ENCODE measurements at regions not wholly inside any gene's neighbourhood (a gene's known extent, or its start where the extent isn't known, plus 50 kb on each side); places are given as distances from the start of the nearest gene placed in this dataset.

- dilution Hi-C loops (cut with MboI; ENCODE audit: extremely low pct_ligation_motif_present, low sequenced_read_pairs): no loop called here
Observed at GRCh38 chr9:106481013-106481609, 381.9 kb upstream of the ZNF462 start.

More at GRCh38 chr9:106481013-106481609, 381.9 kb upstream of the ZNF462 start:
- no peaks in the 10 kb centered on the region for H3K9me1 ChIP-seq (replicated peaks; ENCODE audit: control insufficient read depth, extremely low read depth, insufficient read depth, low read length)
- H3K27me3 ChIP-seq (ENCODE audit: control insufficient read depth in 2 of 2, insufficient read depth in 2 of 2, low read length in 2 of 2): no peaks in the 10 kb centered on the region
- H2AFZ ChIP-seq (ENCODE audit: low read depth, low read length): no peak overlapping the region
- BruUV-seq (replicated peaks): no TSS peak
- no peaks in the 10 kb centered on the region for H3K79me2 ChIP-seq (ENCODE audit: control insufficient read depth, insufficient read depth, low read length)
- no peak overlapping the region for H3K4me3 ChIP-seq (replicated peaks in 1 of 3; ENCODE audit: insufficient read depth in 1 of 3, low read depth in 1 of 3, low read length in 3 of 3)
- H3K9ac ChIP-seq (replicated peaks; ENCODE audit: extremely low read depth, insufficient read depth, low read length): no peak overlapping the region
- no peak overlapping the region for H3K4me2 ChIP-seq (ENCODE audit: insufficient read depth, low read length)
- ChIA-PET POLR2A (no interaction called here), CTCF (no interaction called here)
- FAIRE-seq: no peak
- H3K9me3 ChIP-seq (replicated peaks; ENCODE audit: control insufficient read depth, insufficient read depth, low read length): no peaks in the 10 kb centered on the region
- intact Hi-C loops (cut with micrococcal nuclease): no loop called here
- no peaks in the 10 kb centered on the region for H4K20me1 ChIP-seq (replicated peaks; ENCODE audit: control insufficient read depth, extremely low read depth, insufficient read depth, low read length)
- TF ChIP-seq JUN (IDR thresholded peaks at IDR 0.05; ENCODE audit: borderline replicate concordance, insufficient read depth, insufficient read length, low read depth) (no peak), MYC (IDR thresholded peaks at IDR 0.05; ENCODE audit: low read depth, low read length) (no peak), FOS (IDR thresholded peaks at IDR 0.05; ENCODE audit: borderline replicate concordance, insufficient read depth, low read length) (no peak), POLR2A (IDR thresholded peaks at IDR 0.05; ENCODE audit: low read depth, low read length) (no peak), POLR2AphosphoS5 (IDR thresholded peaks at IDR 0.05; ENCODE audit: insufficient read depth, low read depth, low read length) (no peak), EZH2 (IDR thresholded peaks at IDR 0.05; ENCODE audit: borderline replicate concordance, low read depth, low read length, severe bottlenecking) (no peak), GATA2 (IDR thresholded peaks at IDR 0.05; ENCODE audit: insufficient read depth, insufficient read length, low read depth, low read length) (no peak)
- TF ChIP-seq, protein P1, sequence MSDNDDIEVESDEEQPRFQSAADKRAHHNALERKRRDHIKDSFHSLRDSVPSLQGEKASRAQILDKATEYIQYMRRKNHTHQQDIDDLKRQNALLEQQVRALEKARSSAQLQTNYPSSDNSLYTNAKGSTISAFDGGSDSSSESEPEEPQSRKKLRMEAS (IDR thresholded peaks at IDR 0.05; ENCODE audit: insufficient read depth, insufficient read length): no peak
- TF ChIP-seq, protein P2, sequence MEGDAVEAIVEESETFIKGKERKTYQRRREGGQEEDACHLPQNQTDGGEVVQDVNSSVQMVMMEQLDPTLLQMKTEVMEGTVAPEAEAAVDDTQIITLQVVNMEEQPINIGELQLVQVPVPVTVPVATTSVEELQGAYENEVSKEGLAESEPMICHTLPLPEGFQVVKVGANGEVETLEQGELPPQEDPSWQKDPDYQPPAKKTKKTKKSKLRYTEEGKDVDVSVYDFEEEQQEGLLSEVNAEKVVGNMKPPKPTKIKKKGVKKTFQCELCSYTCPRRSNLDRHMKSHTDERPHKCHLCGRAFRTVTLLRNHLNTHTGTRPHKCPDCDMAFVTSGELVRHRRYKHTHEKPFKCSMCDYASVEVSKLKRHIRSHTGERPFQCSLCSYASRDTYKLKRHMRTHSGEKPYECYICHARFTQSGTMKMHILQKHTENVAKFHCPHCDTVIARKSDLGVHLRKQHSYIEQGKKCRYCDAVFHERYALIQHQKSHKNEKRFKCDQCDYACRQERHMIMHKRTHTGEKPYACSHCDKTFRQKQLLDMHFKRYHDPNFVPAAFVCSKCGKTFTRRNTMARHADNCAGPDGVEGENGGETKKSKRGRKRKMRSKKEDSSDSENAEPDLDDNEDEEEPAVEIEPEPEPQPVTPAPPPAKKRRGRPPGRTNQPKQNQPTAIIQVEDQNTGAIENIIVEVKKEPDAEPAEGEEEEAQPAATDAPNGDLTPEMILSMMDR (IDR thresholded peaks at IDR 0.05; ENCODE audit: extremely low read depth in 1 of 2, insufficient read depth in 1 of 2, low read depth in 1 of 2, low read length in 2 of 2): no peak
- H3K36me3 ChIP-seq (ENCODE audit: control insufficient read depth in 2 of 2, extremely low read depth in 1 of 2, insufficient read depth in 2 of 2, low read length in 2 of 2): no peaks in the 10 kb centered on the region
- H3K4me1 ChIP-seq (ENCODE audit: control insufficient read depth, extremely low read depth, insufficient read depth, low read length): no peaks in the 10 kb centered on the region
- H3K27ac ChIP-seq (ENCODE audit: insufficient read depth, low read depth, low read length): no peak overlapping the region
- DNase-seq (ENCODE audit: low read depth, low spot score): no peak
